NCI-H2029 treated with DMSO at 0.1 percent for 48 hours (cell line): ENCODE measurements at regions not wholly inside any gene's neighbourhood (a gene's known extent, or its start where the extent isn't known, plus 50 kb on each side); places are given as distances from the start of the nearest gene placed in this dataset.

ENCODE experiments used
- DNase-seq: peaks from one replicate; lab custom pipeline; 2025; lab: John Stamatoyannopoulos, UW

- no peak for DNase-seq
These were observed 274.9 kb upstream of the LDB2 start for GRCh38 chr4:17173300-17173699.

GRCh38 chr4:17170131-17170530 is 271.7 kb upstream of the LDB2 start:
- DNase-seq, result no peak

- no peak for DNase-seq
These were observed 271.3 kb upstream of the LDB2 start for GRCh38 chr4:17169699-17170098.

GRCh38 chr4:17168571-17168970 is 270.1 kb upstream of the LDB2 start:
- no peak for DNase-seq

GRCh38 chr4:17166954-17167353 is 268.5 kb upstream of the LDB2 start:
- DNase-seq, result no peak

- DNase-seq, result no peak
These were observed 266.8 kb upstream of the LDB2 start for GRCh38 chr4:17165286-17165685.

GRCh38 chr4:17164666-17165065 is 266.2 kb upstream of the LDB2 start:
- DNase-seq, result no peak

- no peak for DNase-seq
These were observed 264.8 kb upstream of the LDB2 start for GRCh38 chr4:17163156-17163771.

GRCh38 chr4:17157304-17157703 is 258.9 kb upstream of the LDB2 start:
- DNase-seq, result no peak

GRCh38 chr4:17155486-17155885 is 257.0 kb upstream of the LDB2 start:
- DNase-seq, result no peak

- DNase-seq, result no peak
These were observed 255.1 kb upstream of the LDB2 start for GRCh38 chr4:17153572-17153971.

- no peak for DNase-seq
These were observed 254.6 kb upstream of the LDB2 start for GRCh38 chr4:17152941-17153540.

GRCh38 chr4:17142232-17142711 is 243.8 kb upstream of the LDB2 start:
- no peak for DNase-seq

- DNase-seq, result no peak
These were observed 240.4 kb upstream of the LDB2 start for GRCh38 chr4:17138847-17139246.

GRCh38 chr4:17134565-17134964 is 236.1 kb upstream of the LDB2 start:
- no peak for DNase-seq

- no peak for DNase-seq
These were observed 235.7 kb upstream of the LDB2 start for GRCh38 chr4:17134100-17134499.

GRCh38 chr4:17132226-17132625 is 233.8 kb upstream of the LDB2 start:
- DNase-seq, result no peak

GRCh38 chr4:17128268-17128667 is 229.8 kb upstream of the LDB2 start:
- no peak for DNase-seq

- no peak for DNase-seq
These were observed 228.0 kb upstream of the LDB2 start for GRCh38 chr4:17126321-17126966.

GRCh38 chr4:17124767-17125166 is 226.3 kb upstream of the LDB2 start:
- no peak for DNase-seq

- no peak for DNase-seq
These were observed 222.3 kb upstream of the LDB2 start for GRCh38 chr4:17120761-17121160.

- DNase-seq, result no peak
These were observed 219.3 kb upstream of the LDB2 start for GRCh38 chr4:17117746-17118145.

GRCh38 chr4:17115583-17115982 is 217.1 kb upstream of the LDB2 start:
- no peak for DNase-seq

- DNase-seq, result no peak
These were observed 213.8 kb upstream of the LDB2 start for GRCh38 chr4:17112292-17112659.
